Mucosa of descending colon (tissue), 3 donors: ENCODE measurements at regions not wholly inside any gene's neighbourhood (a gene's known extent, or its start where the extent isn't known, plus 50 kb on each side); places are given as distances from the start of the nearest gene placed in this dataset.

Source experiments
- ATAC-seq: fragments of 200-7000 bp; cut with Tn5 transposase; one replicate; pipeline ENCODE4 v1.9.1; 2020; ENCODE audit warnings: mild to moderate bottlenecking, moderate library complexity
- DNase-seq, 3 donors: peaks; one replicate each; pipeline ENCODE4 v3.0.0-alpha.2; 2020
- H3K36me3 ChIP-seq: fragments of 200-600 bp; one replicate; pipeline ENCODE4 v1.8.0; 2021; ENCODE audit warnings: low read depth, mild to moderate bottlenecking
- H3K4me1 ChIP-seq: fragments of 200-600 bp; one replicate; pipeline ENCODE4 v1.8.0; 2021; ENCODE audit warnings: low read depth, mild to moderate bottlenecking
- H3K4me3 ChIP-seq: fragments of 200-600 bp; one replicate; pipeline ENCODE4 v1.8.0; 2021; ENCODE audit warnings: mild to moderate bottlenecking
- H3K9me3 ChIP-seq: fragments of 200-600 bp; one replicate; pipeline ENCODE4 v1.8.0; 2021; ENCODE audit warnings: mild to moderate bottlenecking
- intact Hi-C, 2 donors: fragments of 100-400 bp; cut with DNase I in 1 of 2; cut with micrococcal nuclease in 1 of 2; formaldehyde crosslinking; loops; one replicate each; pipeline versions ENCODE4 v1.11.0 to v1.11.1; 2022; cut with DNase I, micrococcal nuclease
- TF ChIP-seq, protein P1 (sequence below): fragments of 200-600 bp; IDR thresholded peaks from one replicate; pipeline ENCODE4 v1.8.0; 2022; ENCODE audit warnings: antibody characterized with exemption, mild to moderate bottlenecking
- donor health status: DM: no; HTN: no; CAD: no; lungs with moderate emphysema.
- donor health status: DM: no; HTN: no; CAD: no.
- donor health status: DM: no; HTN: yes; CAD: no.

DNA sequence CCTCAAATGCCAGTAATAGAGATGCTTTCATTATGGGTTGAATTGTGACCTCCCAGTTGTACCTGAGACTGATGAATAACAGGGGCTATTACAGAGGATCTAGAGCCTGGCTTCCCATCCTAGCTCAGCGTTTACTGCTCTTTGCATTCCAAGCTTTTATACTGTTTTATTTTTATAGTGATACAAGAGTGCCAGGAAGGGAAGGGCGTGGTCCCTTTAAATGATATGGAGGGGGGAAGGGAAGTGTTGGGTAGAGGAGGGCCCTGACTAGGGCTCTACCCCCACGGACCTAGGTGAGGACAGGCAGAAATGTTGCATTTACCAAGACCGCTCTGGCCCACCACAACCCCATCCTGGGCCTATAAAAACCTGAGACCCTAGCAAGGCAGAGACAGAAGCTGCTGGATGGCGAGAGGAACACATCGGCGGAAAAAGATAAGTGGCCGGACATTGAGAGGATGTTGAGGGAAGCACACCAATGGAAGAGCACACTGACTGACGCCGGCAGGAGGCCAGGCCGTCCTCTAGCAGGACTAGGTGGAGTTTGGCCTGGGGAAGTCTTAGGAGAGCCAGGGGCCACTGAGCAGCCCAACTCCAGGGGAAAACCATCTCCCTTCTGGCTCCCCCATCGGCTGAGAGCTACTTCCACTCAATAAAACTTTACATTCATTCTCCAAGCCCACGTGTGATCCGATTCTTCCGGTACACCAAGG, 1025.9 kb downstream of the TTLL7 start:
- H3K4me3 ChIP-seq, result no peak overlapping the region
- TF ChIP-seq, protein P1, sequence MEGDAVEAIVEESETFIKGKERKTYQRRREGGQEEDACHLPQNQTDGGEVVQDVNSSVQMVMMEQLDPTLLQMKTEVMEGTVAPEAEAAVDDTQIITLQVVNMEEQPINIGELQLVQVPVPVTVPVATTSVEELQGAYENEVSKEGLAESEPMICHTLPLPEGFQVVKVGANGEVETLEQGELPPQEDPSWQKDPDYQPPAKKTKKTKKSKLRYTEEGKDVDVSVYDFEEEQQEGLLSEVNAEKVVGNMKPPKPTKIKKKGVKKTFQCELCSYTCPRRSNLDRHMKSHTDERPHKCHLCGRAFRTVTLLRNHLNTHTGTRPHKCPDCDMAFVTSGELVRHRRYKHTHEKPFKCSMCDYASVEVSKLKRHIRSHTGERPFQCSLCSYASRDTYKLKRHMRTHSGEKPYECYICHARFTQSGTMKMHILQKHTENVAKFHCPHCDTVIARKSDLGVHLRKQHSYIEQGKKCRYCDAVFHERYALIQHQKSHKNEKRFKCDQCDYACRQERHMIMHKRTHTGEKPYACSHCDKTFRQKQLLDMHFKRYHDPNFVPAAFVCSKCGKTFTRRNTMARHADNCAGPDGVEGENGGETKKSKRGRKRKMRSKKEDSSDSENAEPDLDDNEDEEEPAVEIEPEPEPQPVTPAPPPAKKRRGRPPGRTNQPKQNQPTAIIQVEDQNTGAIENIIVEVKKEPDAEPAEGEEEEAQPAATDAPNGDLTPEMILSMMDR, result no peak
- H3K4me1 ChIP-seq, result no peaks in the 10 kb centered on the region
- no peaks in the 10 kb centered on the region for H3K36me3 ChIP-seq
- ATAC-seq (no peak), DNase-seq (no peak)
- intact Hi-C loops, result no loop called here
- no peaks in the 10 kb centered on the region for H3K9me3 ChIP-seq

DNA sequence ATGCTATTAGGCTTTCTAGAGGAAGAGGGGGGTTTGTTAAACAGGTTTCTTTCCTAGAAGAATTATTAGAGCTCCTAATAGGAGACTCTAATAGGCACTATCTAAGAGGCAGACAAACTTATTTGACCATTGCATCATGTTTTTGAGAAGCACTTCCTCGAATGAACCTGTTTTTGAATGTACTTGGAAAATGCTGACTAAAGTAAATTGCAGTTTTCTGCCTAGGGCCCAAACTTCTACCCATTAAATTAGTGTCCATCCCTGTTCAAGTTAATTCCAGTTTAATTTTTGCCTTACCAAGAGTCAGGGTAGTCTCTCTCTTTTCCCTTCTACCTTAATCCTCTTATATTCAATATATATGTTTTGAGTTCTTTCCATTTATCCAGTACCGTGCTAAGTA, 1029.6 kb downstream of the TTLL7 start:
- ATAC-seq (no peak), DNase-seq (no peak)
- H3K4me1 ChIP-seq, result no peaks in the 10 kb centered on the region
- H3K36me3 ChIP-seq, result no peaks in the 10 kb centered on the region
- TF ChIP-seq, protein P1, result no peak
- H3K4me3 ChIP-seq, result no peak overlapping the region
- H3K9me3 ChIP-seq, result no peaks in the 10 kb centered on the region
- intact Hi-C loops, result no loop called here

DNA sequence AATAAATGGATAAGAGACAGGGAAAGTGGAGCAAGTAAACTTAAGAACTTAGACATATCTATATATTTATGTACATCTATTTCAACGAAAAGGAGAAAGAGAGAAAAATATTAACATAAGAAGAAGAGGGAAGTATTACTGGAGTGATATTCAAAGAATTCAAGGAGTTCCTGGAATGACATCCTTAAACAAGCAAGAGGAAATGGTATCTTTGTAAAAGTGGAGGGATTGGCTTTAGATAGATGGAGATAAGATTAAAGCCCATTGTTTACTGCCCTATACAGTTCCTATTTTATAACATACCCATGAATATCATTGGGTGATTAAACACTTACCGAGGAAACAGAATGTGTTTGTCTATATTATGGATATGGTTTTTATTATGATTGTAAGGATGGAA, 1036.3 kb downstream of the TTLL7 start:
- DNase-seq, result no peak
- intact Hi-C loops, result no loop called here

DNA sequence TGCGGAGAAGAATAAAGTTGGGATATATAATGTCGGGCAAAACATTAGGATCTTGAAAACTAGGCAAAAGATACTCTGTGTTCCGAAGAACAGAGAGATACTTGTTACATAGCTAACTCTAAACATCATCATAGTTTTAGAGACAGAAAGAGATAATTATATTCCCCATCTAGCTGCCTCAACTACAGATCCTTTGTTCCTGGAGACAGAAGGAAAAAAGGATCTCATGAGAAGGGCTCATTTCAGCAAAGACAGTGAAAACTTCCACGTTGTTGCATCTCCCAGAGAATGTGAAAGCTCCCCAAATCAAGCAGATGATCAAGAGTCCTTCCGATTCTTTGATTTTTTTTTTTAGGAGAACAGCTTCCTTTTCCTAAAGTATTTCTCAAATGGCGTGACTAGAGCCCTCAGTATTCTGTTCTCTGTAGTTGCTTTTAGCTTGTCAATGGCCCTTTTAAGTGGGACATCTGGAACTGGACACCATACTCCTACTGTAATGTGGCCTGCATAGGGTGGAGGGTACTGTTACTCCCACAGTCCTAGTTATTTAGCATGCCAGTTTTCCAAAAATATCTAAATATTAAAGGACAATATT, 1048.2 kb downstream of the TTLL7 start:
- H3K4me1 ChIP-seq, result no peaks in the 10 kb centered on the region
- no peak overlapping the region for H3K4me3 ChIP-seq
- ATAC-seq (no peak), DNase-seq (no peak)
- no peaks in the 10 kb centered on the region for H3K36me3 ChIP-seq
- TF ChIP-seq, protein P1, result no peak
- H3K9me3 ChIP-seq, result no peaks in the 10 kb centered on the region
- intact Hi-C loops, result no loop called here

More for the DNA sequence above, 1036.3 kb downstream of the TTLL7 start:
- H3K9me3 ChIP-seq, result no peaks in the 10 kb centered on the region
- no peak overlapping the region for H3K4me3 ChIP-seq
- ATAC-seq, result no peak
- TF ChIP-seq, protein P1, result no peak
- no peaks in the 10 kb centered on the region for H3K4me1 ChIP-seq
- H3K36me3 ChIP-seq, result no peaks in the 10 kb centered on the region

DNA sequence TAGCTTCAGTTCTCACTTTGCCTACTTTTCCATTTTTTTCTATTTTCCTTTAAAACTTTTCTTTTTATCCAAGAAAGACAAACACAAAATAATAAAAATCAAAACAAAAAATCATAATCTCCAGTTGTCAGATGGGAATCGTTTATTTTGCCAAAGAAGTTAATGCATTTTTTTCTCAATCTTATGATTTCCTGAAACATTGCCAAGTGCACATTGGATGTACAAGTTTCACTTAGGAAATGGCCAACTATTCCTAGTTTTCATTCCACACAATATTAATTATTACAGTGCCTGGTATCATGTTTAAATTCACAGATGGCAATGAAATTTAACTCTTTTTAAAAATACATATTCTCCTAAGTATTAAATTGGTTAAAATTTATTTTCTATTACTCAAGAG, 1050.5 kb downstream of the TTLL7 start:
- no peak for ATAC-seq

More for the DNA sequence above, 1050.5 kb downstream of the TTLL7 start:
- no peak overlapping the region for H3K4me3 ChIP-seq
- no peaks in the 10 kb centered on the region for H3K9me3 ChIP-seq
- no peak for DNase-seq
- intact Hi-C loops, result no loop called here
- no peaks in the 10 kb centered on the region for H3K36me3 ChIP-seq
- TF ChIP-seq, protein P1, result no peak
- H3K4me1 ChIP-seq, result no peaks in the 10 kb centered on the region
